SJSA1 (cell line): ENCODE measurements at regions not wholly inside any gene's neighbourhood (a gene's known extent, or its start where the extent isn't known, plus 50 kb on each side); places are given as distances from the start of the nearest gene placed in this dataset.

ENCODE experiments used
- DNase-seq, 2 experiments: peaks; one replicate each; pipeline ENCODE4 v3.0.0-alpha.2; 2015 to 2020; ENCODE audit warnings: low spot score in 2 of 2, low read depth in 1 of 2
- H3K27ac ChIP-seq: fragments of 250-450 bp; sonication (Bioruptor Pico); 2 replicates; pipeline ENCODE4 v1.5.1; 2020; ENCODE audit warnings: mild to moderate bottlenecking, moderate library complexity
- H3K27me3 ChIP-seq: fragments of 250-450 bp; sonication (Bioruptor Pico); replicated peaks from 2 replicates; pipeline ENCODE4 v1.5.1; 2020; ENCODE audit warnings: mild to moderate bottlenecking, moderate library complexity
- H3K36me3 ChIP-seq: fragments of 250-450 bp; sonication (Bioruptor Pico); 2 replicates; pipeline ENCODE4 v1.5.1; 2020; ENCODE audit warnings: mild to moderate bottlenecking
- H3K4me1 ChIP-seq: fragments of 250-450 bp; sonication (Bioruptor Pico); replicated peaks from 2 replicates; pipeline ENCODE4 v1.6.1; 2021; ENCODE audit warnings: mild to moderate bottlenecking
- H3K4me3 ChIP-seq: fragments of 250-450 bp; sonication (Bioruptor Pico); 2 replicates; pipeline ENCODE4 v1.5.1; 2020; ENCODE audit warnings: mild to moderate bottlenecking
- H3K9me3 ChIP-seq: fragments of 250-450 bp; sonication (Bioruptor Pico); replicated peaks from 2 replicates; pipeline ENCODE4 v1.5.1; 2020; ENCODE audit warnings: mild to moderate bottlenecking

- no peaks in the 10 kb centered on the region for H3K36me3 ChIP-seq
Observed at GRCh38 chr5:2047341-2047927, 164.7 kb upstream of the IRX4 start.

DNA sequence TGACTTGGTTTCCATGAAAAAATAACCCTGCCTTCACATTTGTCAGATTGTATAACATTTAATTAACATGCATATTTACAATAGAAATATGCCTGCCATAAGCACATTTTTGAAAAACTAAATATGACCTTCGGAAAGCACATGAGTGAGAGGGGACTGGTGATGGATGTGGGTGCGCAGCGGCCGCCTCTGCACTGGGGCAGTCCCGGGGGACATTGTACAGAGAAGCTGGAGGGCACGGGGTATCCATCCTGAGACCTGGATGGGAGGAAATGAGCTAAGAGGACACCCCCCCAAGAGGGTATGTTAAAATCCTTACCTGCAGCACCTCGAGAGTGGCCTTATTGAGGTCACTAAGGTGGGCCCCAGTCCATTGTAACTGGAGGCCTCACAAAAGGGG is 161.3 kb upstream of the IRX4 start:
- H3K4me1 ChIP-seq = no peaks in the 10 kb centered on the region
- no peak overlapping the region for H3K27ac ChIP-seq
- no peak for DNase-seq
- H3K36me3 ChIP-seq = no peaks in the 10 kb centered on the region
- H3K27me3 ChIP-seq = no peaks in the 10 kb centered on the region
- no peak overlapping the region for H3K4me3 ChIP-seq
- H3K9me3 ChIP-seq = 0 out of 2 replicates have a peak, but pooled peaks cover 2% of the 10 kb centered on the region

More at GRCh38 chr5:2047341-2047927, 164.7 kb upstream of the IRX4 start:
- no peak for DNase-seq
- H3K9me3 ChIP-seq = 0 out of 2 replicates have a peak, but pooled peaks cover 2% of the 10 kb centered on the region
- no peak overlapping the region for H3K27ac ChIP-seq
- no peaks in the 10 kb centered on the region for H3K4me1 ChIP-seq
- H3K4me3 ChIP-seq = no peak overlapping the region
- no peaks in the 10 kb centered on the region for H3K27me3 ChIP-seq

DNA sequence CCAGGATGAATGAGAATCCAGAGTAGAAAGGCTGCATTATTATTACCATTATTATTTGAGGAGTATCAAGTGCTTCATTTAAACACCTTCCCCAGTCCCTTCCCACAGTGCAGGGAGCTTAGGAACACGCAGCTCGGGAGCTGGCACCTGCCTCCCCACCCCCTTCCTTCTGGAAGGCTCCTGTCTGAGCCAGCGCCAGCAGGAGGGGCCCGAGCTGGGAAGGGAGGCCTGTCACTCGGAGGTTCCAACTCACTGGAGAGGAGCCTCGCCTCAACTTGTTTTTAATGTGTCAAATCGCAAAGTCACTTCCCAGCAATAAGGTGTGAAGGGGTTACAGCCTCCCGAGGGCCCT is 156.4 kb upstream of the IRX4 start:
- H3K4me1 ChIP-seq = peaks cover 5% of the 10 kb centered on the region
- H3K4me3 ChIP-seq = no peak overlapping the region
- DNase-seq = no peak

GRCh38 chr5:2038321-2039179 is 155.8 kb upstream of the IRX4 start:
- H3K36me3 ChIP-seq = no peaks in the 10 kb centered on the region
- peak overlapping the region; percentile 18; the same call in 1 of the 2 replicates for H3K4me3 ChIP-seq
- DNase-seq = peak in 1 of 2 experiments; percentile 65

More for the DNA sequence above, 156.4 kb upstream of the IRX4 start:
- H3K27ac ChIP-seq = no peak overlapping the region
- peaks cover 3% of the 10 kb centered on the region for H3K27me3 ChIP-seq
- H3K36me3 ChIP-seq = no peaks in the 10 kb centered on the region
- H3K9me3 ChIP-seq = 0 out of 2 replicates have a peak, but pooled peaks cover 3% of the 10 kb centered on the region

GRCh38 chr5:2036885-2037284 is 154.2 kb upstream of the IRX4 start:
- Histone ChIP-seq H3K4me1 (peaks cover 5% of the 10 kb centered on the region), H3K4me3 (no peak overlapping the region), H3K27me3 (peaks cover 3% of the 10 kb centered on the region), H3K9me3 (0 out of 2 replicates have a peak, but pooled peaks cover 3% of the 10 kb centered on the region), H3K36me3 (no peaks in the 10 kb centered on the region), H3K27ac (no peak overlapping the region)
- no peak for DNase-seq

More at GRCh38 chr5:2038321-2039179, 155.8 kb upstream of the IRX4 start:
- Histone ChIP-seq H3K4me1 (peaks cover 5% of the 10 kb centered on the region), H3K27me3 (peaks cover 3% of the 10 kb centered on the region), H3K9me3 (0 out of 2 replicates have a peak, but pooled peaks cover 3% of the 10 kb centered on the region), H3K27ac (no peak overlapping the region)

DNA sequence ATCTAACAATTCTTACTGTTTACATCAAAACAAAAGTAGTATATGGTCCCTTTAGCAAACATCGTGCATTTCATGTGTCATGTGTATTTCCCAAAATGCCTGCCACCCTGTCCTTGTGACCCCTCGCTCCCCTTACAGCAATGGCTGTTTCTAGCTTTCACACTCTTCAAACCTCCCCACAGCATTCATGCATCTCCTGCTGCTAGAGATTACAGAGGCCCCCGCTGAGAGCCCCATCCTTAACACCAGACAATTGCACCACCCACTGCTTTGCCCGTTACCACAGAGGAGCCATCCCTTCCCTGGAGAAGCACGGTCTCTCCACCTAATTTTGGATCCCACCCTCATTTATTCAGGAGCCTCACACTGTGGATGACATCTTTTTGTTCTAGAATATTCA is 149.7 kb upstream of the IRX4 start:
- no peak overlapping the region for H3K27ac ChIP-seq
- no peaks in the 10 kb centered on the region for H3K9me3 ChIP-seq
- no peak for DNase-seq
- H3K27me3 ChIP-seq = peaks cover 1% of the 10 kb centered on the region
- no peaks in the 10 kb centered on the region for H3K36me3 ChIP-seq
- no peaks in the 10 kb centered on the region for H3K4me1 ChIP-seq
- H3K4me3 ChIP-seq = no peak overlapping the region

GRCh38 chr5:2031581-2031980 is 148.9 kb upstream of the IRX4 start:
- Histone ChIP-seq H3K4me1 (no peaks in the 10 kb centered on the region), H3K36me3 (no peaks in the 10 kb centered on the region), H3K4me3 (no peak overlapping the region), H3K27me3 (no peaks in the 10 kb centered on the region), H3K9me3 (no peaks in the 10 kb centered on the region), H3K27ac (no peak overlapping the region)
- no peak for DNase-seq

DNA sequence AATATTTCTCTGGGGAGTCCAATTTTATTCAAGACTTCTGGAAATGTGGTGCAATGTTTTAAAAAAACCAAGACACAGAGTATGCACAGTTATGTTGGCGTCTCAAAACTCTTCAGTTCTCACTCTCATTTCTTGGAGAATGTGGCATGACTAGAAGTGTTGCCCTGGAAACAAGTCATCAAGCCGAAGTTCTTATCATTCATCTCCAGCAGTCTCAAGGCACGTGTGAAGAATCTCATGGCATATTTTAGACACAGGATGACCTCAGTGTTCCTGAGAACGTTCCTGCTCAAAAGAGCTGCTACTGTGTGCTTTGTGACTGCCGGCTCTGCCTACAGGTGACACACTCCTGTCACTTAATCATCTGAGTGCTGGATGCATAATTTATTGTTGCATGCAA is 147.4 kb upstream of the IRX4 start:
- H3K4me3 ChIP-seq = no peak overlapping the region
- no peaks in the 10 kb centered on the region for H3K36me3 ChIP-seq
- no peaks in the 10 kb centered on the region for H3K27me3 ChIP-seq
- DNase-seq = no peak
- H3K9me3 ChIP-seq = no peaks in the 10 kb centered on the region
- no peak overlapping the region for H3K27ac ChIP-seq
- H3K4me1 ChIP-seq = no peaks in the 10 kb centered on the region

GRCh38 chr5:2029206-2029605 is 146.5 kb upstream of the IRX4 start:
- H3K4me3 ChIP-seq = no peak overlapping the region
- H3K27me3 ChIP-seq = no peaks in the 10 kb centered on the region; the same call in 1 of the 2 replicates
- no peak for DNase-seq
- H3K27ac ChIP-seq = no peak overlapping the region
- H3K4me1 ChIP-seq = no peaks in the 10 kb centered on the region
- no peaks in the 10 kb centered on the region for H3K9me3 ChIP-seq
- H3K36me3 ChIP-seq = no peaks in the 10 kb centered on the region

DNA sequence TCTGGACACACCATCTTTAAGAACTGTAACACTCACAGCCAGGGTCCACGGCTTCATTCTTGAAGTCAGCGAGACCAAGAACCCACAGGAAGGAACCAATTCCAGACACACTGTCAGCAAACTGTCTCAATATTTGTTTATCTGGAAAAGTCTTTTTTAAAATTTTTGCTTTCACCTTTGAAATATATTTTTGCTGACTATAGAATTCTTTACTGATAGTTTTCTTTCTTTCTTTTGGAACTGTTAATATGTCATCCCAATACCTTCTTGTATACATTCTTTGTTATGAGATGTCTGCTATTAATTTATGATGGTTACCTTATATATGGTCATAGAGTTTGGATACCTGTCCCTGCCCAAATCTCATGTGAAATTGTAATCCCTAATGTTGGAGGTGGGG is 145.1 kb upstream of the IRX4 start:
- Histone ChIP-seq H3K4me3 (no peak overlapping the region), H3K9me3 (no peaks in the 10 kb centered on the region), H3K27ac (no peak overlapping the region), H3K36me3 (no peaks in the 10 kb centered on the region), H3K27me3 (no peaks in the 10 kb centered on the region; the same call in 1 of the 2 replicates), H3K4me1 (no peaks in the 10 kb centered on the region)
- no peak for DNase-seq

- Histone ChIP-seq H3K27me3 (no peaks in the 10 kb centered on the region; the same call in 1 of the 2 replicates), H3K4me3 (no peak overlapping the region), H3K36me3 (no peaks in the 10 kb centered on the region), H3K9me3 (no peaks in the 10 kb centered on the region), H3K27ac (no peak overlapping the region), H3K4me1 (no peaks in the 10 kb centered on the region)
- DNase-seq = no peak
Observed at GRCh38 chr5:2024986-2025721, 142.4 kb upstream of the IRX4 start.

GRCh38 chr5:2023196-2023595 is 140.5 kb upstream of the IRX4 start:
- no peaks in the 10 kb centered on the region for H3K4me1 ChIP-seq
- DNase-seq = no peak
- no peak overlapping the region for H3K4me3 ChIP-seq
- H3K27me3 ChIP-seq = no peaks in the 10 kb centered on the region; the same call in 1 of the 2 replicates
- no peak overlapping the region for H3K27ac ChIP-seq
- H3K9me3 ChIP-seq = no peaks in the 10 kb centered on the region
- H3K36me3 ChIP-seq = no peaks in the 10 kb centered on the region

- Histone ChIP-seq H3K27me3 (no peaks in the 10 kb centered on the region; the same call in 1 of the 2 replicates), H3K9me3 (no peaks in the 10 kb centered on the region), H3K36me3 (no peaks in the 10 kb centered on the region), H3K4me1 (no peaks in the 10 kb centered on the region), H3K4me3 (no peak overlapping the region), H3K27ac (no peak overlapping the region)
- DNase-seq = no peak
Observed at GRCh38 chr5:2022436-2022835, 139.7 kb upstream of the IRX4 start.
